ENCODE measurements at regions not wholly inside any gene's neighbourhood (a gene's known extent, or its start where the extent isn't known, plus 50 kb on each side); places are given as distances from the start of the nearest gene placed in this dataset.
"Not testable (repeated sequence)": the region's sequence is repeated elsewhere in the genome, so short reads cannot be mapped to it uniquely, and the experiment has no call there.

- no peak for DNase-seq
Measured at GRCh38 chr12:68481181-68481941, 129.3 kb upstream of the RAP1B start.

- DNase-seq, result no peak
Measured at GRCh38 chr12:68482014-68482413, 128.7 kb upstream of the RAP1B start.

GRCh38 chr12:68482660-68483059, 128.0 kb upstream of the RAP1B start:
- DNase-seq, result no peak

GRCh38 chr12:68483592-68484383, 126.9 kb upstream of the RAP1B start:
- no peak for DNase-seq

- DNase-seq, result not testable (repeated sequence)
Measured at GRCh38 chr12:68484578-68484977, 126.1 kb upstream of the RAP1B start.

GRCh38 chr12:68486449-68486848, 124.2 kb upstream of the RAP1B start:
- not testable (repeated sequence) for DNase-seq

- DNase-seq, result no peak
Measured at GRCh38 chr12:68487721-68488309, 122.9 kb upstream of the RAP1B start.

- DNase-seq, result no peak
Measured at GRCh38 chr12:68489273-68489672, 121.4 kb upstream of the RAP1B start.

GRCh38 chr12:68490476-68490875, 120.2 kb upstream of the RAP1B start:
- no peak for DNase-seq

GRCh38 chr12:68491204-68491960, 119.3 kb upstream of the RAP1B start:
- no peak for DNase-seq

GRCh38 chr12:68495336-68496070, 115.2 kb upstream of the RAP1B start:
- no peak for DNase-seq

- DNase-seq, result no peak
Measured at GRCh38 chr12:68497107-68497506, 113.6 kb upstream of the RAP1B start.

GRCh38 chr12:68497702-68498101, 113.0 kb upstream of the RAP1B start:
- DNase-seq, result no peak

- DNase-seq, result no peak
Measured at GRCh38 chr12:68498736-68499135, 112.0 kb upstream of the RAP1B start.

- no peak for DNase-seq
Measured at GRCh38 chr12:68499616-68500015, 111.1 kb upstream of the RAP1B start.

- no peak for DNase-seq
Measured at GRCh38 chr12:68501226-68501625, 109.5 kb upstream of the RAP1B start.

GRCh38 chr12:68505970-68506369, 104.7 kb upstream of the RAP1B start:
- no peak for DNase-seq

GRCh38 chr12:68506619-68507018, 104.1 kb upstream of the RAP1B start:
- no peak for DNase-seq

GRCh38 chr12:68507657-68508056, 103.0 kb upstream of the RAP1B start:
- no peak for DNase-seq

GRCh38 chr12:68508576-68508975, 102.1 kb upstream of the RAP1B start:
- no peak for DNase-seq

- no peak for DNase-seq
Measured at GRCh38 chr12:68509242-68509641, 101.5 kb upstream of the RAP1B start.

GRCh38 chr12:68510397-68510796, 100.3 kb upstream of the RAP1B start:
- DNase-seq, result no peak

Data from retina (tissue), 1 donor.